Sigmoid colon (tissue), 6 donors: ENCODE measurements at regions not wholly inside any gene's neighbourhood (a gene's known extent, or its start where the extent isn't known, plus 50 kb on each side); places are given as distances from the start of the nearest gene placed in this dataset.
"Not testable (repeated sequence)": the region's sequence is repeated elsewhere in the genome, so short reads cannot be mapped to it uniquely, and the experiment has no call there.

Experiments
- DNase-seq: peaks from one replicate; pipeline ENCODE4 v3.0.0-alpha.2; 2019
- H3K27ac ChIP-seq, 4 donors: fragments of 200-600 bp; sonication (generic); one replicate each; pipeline ENCODE4 v1.5.1; 2016 to 2019; ENCODE audit warnings: mild to moderate bottlenecking in 1 of 4
- H3K27me3 ChIP-seq, 3 donors: fragments of 200-600 bp; sonication (generic); one replicate each; pipeline ENCODE4 v1.5.1; 2019; ENCODE audit warnings: mild to moderate bottlenecking in 1 of 3
- H3K36me3 ChIP-seq, 4 donors: fragments of 200-600 bp; sonication (generic); one replicate each; pipeline ENCODE4 v1.5.1; 2016 to 2019
- H3K4me1 ChIP-seq, 4 donors: fragments of 200-600 bp; sonication (generic); one replicate each; pipeline ENCODE4 v1.5.1; 2017 to 2019
- H3K4me3 ChIP-seq, 4 donors: fragments of 200-600 bp; sonication (generic); one replicate each; pipeline ENCODE4 v1.5.1; 2017 to 2019; ENCODE audit warnings: mild to moderate bottlenecking in 2 of 4, moderate library complexity in 1 of 4
- H3K9me3 ChIP-seq, 4 donors: fragments of 200-600 bp in 3 of 4; sonication (generic) in 3 of 4; one replicate each; pipeline versions ENCODE4 v1.5.1 to v1.6.1; 2013 to 2019
- CTCF ChIP-seq, 4 experiments: fragments of 450-650 bp in 3 of 4; fragments of 200-600 bp in 1 of 4; IDR thresholded peaks; one replicate each; pipeline ENCODE4 v1.5.1; 2016 to 2019; ENCODE audit warnings: antibody characterized with exemption in 4 of 4, mild to moderate bottlenecking in 3 of 4, moderate library complexity in 2 of 4
- EP300 ChIP-seq, 4 donors: sonication (generic); formaldehyde crosslinking; IDR thresholded peaks; one replicate each; pipeline ENCODE4 v1.6.1; 2017; ENCODE audit warnings: antibody characterized with exemption in 4 of 4
- POLR2A ChIP-seq, 2 donors: fragments of 450-650 bp; IDR thresholded peaks; one replicate each; pipeline ENCODE4 v1.6.1; 2016; ENCODE audit warnings: antibody characterized with exemption in 2 of 2, mild to moderate bottlenecking in 2 of 2, moderate library complexity in 2 of 2
- POLR2AphosphoS5 ChIP-seq, 4 donors: sonication (generic); formaldehyde crosslinking; IDR thresholded peaks; one replicate each; pipeline ENCODE4 v1.6.1; 2017; ENCODE audit warnings: antibody characterized with exemption in 4 of 4
- WGBS, 2 donors: extraction: QIAGEN DNeasy Blood & Tissue Kit; methylation state at CpG; one replicate each; pipeline ENCODE4 v1.1.7; 2013; 5-methylcytosine and 5-hydroxymethylcytosine counted together
- intact Hi-C: fragments of 100-400 bp; cut with DNase I; formaldehyde crosslinking; loops from one replicate; pipeline ENCODE4 v1.15.1; 2023
- donor health status: healthy with polysubstance abuse.
- donor health status: healthy.

DNA sequence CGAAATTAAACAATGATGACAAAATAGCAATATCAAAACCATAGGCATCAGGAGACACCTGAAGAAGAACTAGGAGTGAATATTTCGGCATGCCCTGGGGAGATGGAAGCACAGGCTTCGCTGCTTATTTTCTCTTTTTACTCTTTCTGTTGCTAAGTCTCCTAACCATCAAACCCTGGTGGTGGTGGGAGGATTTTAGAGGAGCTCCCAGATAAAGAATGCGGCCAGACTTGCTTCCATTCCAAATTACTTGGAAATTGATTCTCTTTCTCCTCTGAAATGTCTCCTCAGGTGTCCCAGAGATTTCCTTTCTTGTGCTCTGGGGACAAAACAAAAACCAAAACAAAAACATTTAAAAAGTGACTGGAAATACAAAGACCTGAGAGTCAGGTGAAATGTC, 243.0 kb downstream of the KBTBD8 start:
- WGBS, 2 donors = 87 to 88% methylated on average over 4 of the region's 4 CpGs
- Histone ChIP-seq H3K9me3 (no peaks in the 10 kb centered on the region), H3K27ac (no peak overlapping the region), H3K36me3 (no peaks in the 10 kb centered on the region), H3K4me3 (no peak overlapping the region), H3K4me1 (no peaks in the 10 kb centered on the region), H3K27me3 (no peaks in the 10 kb centered on the region)
- no peak for DNase-seq
- TF ChIP-seq POLR2AphosphoS5 (IDR thresholded peaks at IDR 0.05) = no peak
- no peak for TF ChIP-seq CTCF (IDR thresholded peaks at IDR 0.05)
- intact Hi-C loops = no loop called here

GRCh38 chr3:67244130-67244529, 246.0 kb downstream of the KBTBD8 start:
- no peak for TF ChIP-seq POLR2A (IDR thresholded peaks at IDR 0.05)
- no peak for TF ChIP-seq EP300 (IDR thresholded peaks at IDR 0.05)
- TF ChIP-seq POLR2AphosphoS5 (IDR thresholded peaks at IDR 0.05) = no peak
- TF ChIP-seq CTCF (IDR thresholded peaks at IDR 0.05) = no peak
- Histone ChIP-seq H3K36me3 (no peaks in the 10 kb centered on the region), H3K9me3 (no peaks in the 10 kb centered on the region), H3K4me1 (no peaks in the 10 kb centered on the region), H3K27ac (no peak overlapping the region), H3K27me3 (no peaks in the 10 kb centered on the region), H3K4me3 (no peak overlapping the region)
- DNase-seq = no peak
- intact Hi-C loops = no loop called here
- 94 to 95% methylated on average over 2 of the region's 2 CpGs for WGBS, 2 donors

- Histone ChIP-seq H3K27me3 (no peaks in the 10 kb centered on the region), H3K4me1 (no peaks in the 10 kb centered on the region), H3K9me3 (no peaks in the 10 kb centered on the region), H3K4me3 (no peak overlapping the region), H3K27ac (no peak overlapping the region), H3K36me3 (no peaks in the 10 kb centered on the region)
- TF ChIP-seq CTCF (IDR thresholded peaks at IDR 0.05) = no peak
- no peak for TF ChIP-seq POLR2AphosphoS5 (IDR thresholded peaks at IDR 0.05)
- TF ChIP-seq POLR2A (IDR thresholded peaks at IDR 0.05) = no peak
- no peak for TF ChIP-seq EP300 (IDR thresholded peaks at IDR 0.05)
- 75 to 76% methylated on average over 3 of the region's 3 CpGs for WGBS, 2 donors
- intact Hi-C loops = no loop called here
- no peak for DNase-seq
Measured at GRCh38 chr3:67245545-67245944, 247.4 kb downstream of the KBTBD8 start.

- no peaks in the 10 kb centered on the region for H3K36me3 ChIP-seq
- no peak overlapping the region for H3K4me3 ChIP-seq
- TF ChIP-seq EP300 (IDR thresholded peaks at IDR 0.05) = no peak
- no peak for TF ChIP-seq POLR2A (IDR thresholded peaks at IDR 0.05)
- TF ChIP-seq CTCF (IDR thresholded peaks at IDR 0.05) = no peak
- TF ChIP-seq POLR2AphosphoS5 (IDR thresholded peaks at IDR 0.05) = no peak
- DNase-seq = no peak
- intact Hi-C loops = no loop called here
- WGBS, 2 donors = 67 to 69% methylated on average over 3 of the region's 3 CpGs
- no peaks in the 10 kb centered on the region for H3K27me3 ChIP-seq
- no peak overlapping the region for H3K27ac ChIP-seq
- no peaks in the 10 kb centered on the region for H3K9me3 ChIP-seq
- H3K4me1 ChIP-seq = no peaks in the 10 kb centered on the region
Measured at GRCh38 chr3:67248726-67249125, 250.6 kb downstream of the KBTBD8 start.

GRCh38 chr3:67252906-67253305, 254.8 kb downstream of the KBTBD8 start:
- H3K9me3 ChIP-seq, DNase-seq, H3K27me3 ChIP-seq, intact Hi-C loops, H3K4me3 ChIP-seq, H3K4me1 ChIP-seq, H3K36me3 ChIP-seq, H3K27ac ChIP-seq: not testable (repeated sequence)
- WGBS, 2 donors = 65 to 74% methylated on average over 1 of the region's 1 CpG
